Stimulated activated CD8-positive, alpha-beta memory T cell treated with anti-CD3 and anti-CD28 coated beads, Interleukin-12 subunit alpha, Interleukin-12 subunit beta, amount 100 ng/mL, for 24 hours (primary cell): ENCODE measurements at regions not wholly inside any gene's neighbourhood (a gene's known extent, or its start where the extent isn't known, plus 50 kb on each side); places are given as distances from the start of the nearest gene placed in this dataset.

Experiments used
- DNase-seq: peaks from one replicate; pipeline ENCODE4 v3.0.0-alpha.2; 2020; ENCODE audit errors: extremely low read depth

- no peak for DNase-seq
Measured at GRCh38 chr1:234989479-234990327, 138.9 kb downstream of the TOMM20 start.

- no peak for DNase-seq
Measured at GRCh38 chr1:234989019-234989418, 139.6 kb downstream of the TOMM20 start.

- no peak for DNase-seq
Measured at GRCh38 chr1:234988536-234988935, 140.1 kb downstream of the TOMM20 start.

GRCh38 chr1:234988155-234988517, 140.5 kb downstream of the TOMM20 start:
- no peak for DNase-seq

GRCh38 chr1:234987415-234988154, 141.1 kb downstream of the TOMM20 start:
- no peak for DNase-seq

GRCh38 chr1:234986750-234987414, 141.8 kb downstream of the TOMM20 start:
- no peak for DNase-seq

GRCh38 chr1:234985516-234986294, 142.9 kb downstream of the TOMM20 start:
- DNase-seq, result no peak

GRCh38 chr1:234985007-234985370, 143.6 kb downstream of the TOMM20 start:
- no peak for DNase-seq

GRCh38 chr1:234983564-234984238, 144.9 kb downstream of the TOMM20 start:
- DNase-seq, result no peak

- no peak for DNase-seq
Measured at GRCh38 chr1:234981758-234982157, 146.9 kb downstream of the TOMM20 start.

GRCh38 chr1:234980645-234981396, 147.8 kb downstream of the TOMM20 start:
- DNase-seq, result peak; percentile 49

- DNase-seq, result no peak
Measured at GRCh38 chr1:234980291-234980644, 148.4 kb downstream of the TOMM20 start.

GRCh38 chr1:234979296-234980279, 149.0 kb downstream of the TOMM20 start:
- DNase-seq, result no peak

- no peak for DNase-seq
Measured at GRCh38 chr1:234978397-234979295, 150.0 kb downstream of the TOMM20 start.

- no peak for DNase-seq
Measured at GRCh38 chr1:234977875-234978396, 150.7 kb downstream of the TOMM20 start.

- no peak for DNase-seq
Measured at GRCh38 chr1:234976861-234977680, 151.6 kb downstream of the TOMM20 start.
